Naive B cell (primary cell): ENCODE measurements at regions not wholly inside any gene's neighbourhood (a gene's known extent, or its start where the extent isn't known, plus 50 kb on each side); places are given as distances from the start of the nearest gene placed in this dataset.

Experiments
- ATAC-seq, 2 donors: fragments of 150-1000 bp; cut with Tn5 transposase; 2 replicates each; pipeline ENCODE4 v1.10.0; 2021; ENCODE audit warnings: low read depth in 2 of 2, mild to moderate bottlenecking in 2 of 2, moderate library complexity in 2 of 2
- DNase-seq: peaks from one replicate; pipeline ENCODE4 v3.0.0; 2022
- H3K27ac Mint-ChIP-seq, 6 donors: one replicate each; pipeline ENCODE4 v1.8.0; 2020 to 2022; ENCODE audit warnings: mild to moderate bottlenecking in 6 of 6, mixed read lengths in 6 of 6, moderate library complexity in 5 of 6, inconsistent platforms in 2 of 6
- H3K27me3 Mint-ChIP-seq, 3 donors: one replicate each; pipeline ENCODE4 v1.8.0; 2021 to 2022; ENCODE audit warnings: mixed read lengths in 3 of 3, mild to moderate bottlenecking in 1 of 3
- H3K36me3 Mint-ChIP-seq, 2 donors: one replicate each; pipeline ENCODE4 v1.8.0; 2020 to 2022; ENCODE audit warnings: mixed read lengths in 2 of 2, inconsistent platforms in 1 of 2, mild to moderate bottlenecking in 1 of 2
- H3K4me1 Mint-ChIP-seq, 3 donors: one replicate each; pipeline ENCODE4 v1.8.0; 2020 to 2022; ENCODE audit warnings: mixed read lengths in 3 of 3, inconsistent platforms in 1 of 3, mild to moderate bottlenecking in 1 of 3, moderate library complexity in 1 of 3
- H3K4me3 Mint-ChIP-seq, 8 donors: one replicate each; pipeline ENCODE4 v1.8.0; 2020 to 2022; ENCODE audit warnings: mild to moderate bottlenecking in 8 of 8, mixed read lengths in 8 of 8, moderate library complexity in 8 of 8, inconsistent platforms in 2 of 8
- H3K9me3 Mint-ChIP-seq, 7 donors: one replicate each; pipeline ENCODE4 v1.8.0; 2020 to 2022; ENCODE audit warnings: mixed read lengths in 7 of 7, mild to moderate bottlenecking in 5 of 7, inconsistent platforms in 2 of 7, moderate library complexity in 1 of 7

DNA sequence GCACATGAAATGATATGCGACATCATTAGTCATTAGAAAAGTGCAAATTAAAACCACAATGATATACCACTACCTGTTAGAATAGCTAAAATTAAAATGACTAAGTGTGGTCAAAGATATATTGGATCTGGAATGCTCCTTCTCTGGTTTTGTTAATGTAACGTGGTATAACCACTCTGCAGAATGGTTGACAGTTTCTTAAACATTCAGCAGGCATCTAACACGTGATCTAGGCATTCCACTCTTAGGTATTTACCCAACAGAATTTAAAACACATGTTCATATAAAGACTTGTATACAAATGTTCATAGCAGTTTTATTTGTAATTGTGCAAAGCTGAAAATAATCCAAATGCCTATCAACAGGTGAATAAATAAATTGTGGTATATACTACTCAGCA lies 165.0 kb upstream of the PLXNA2 start:
- Mint-ChIP-seq H3K4me3 (no peak overlapping the region), H3K4me1 (no peaks in the 10 kb centered on the region), H3K9me3 (no peaks in the 10 kb centered on the region), H3K27ac (no peak overlapping the region), H3K36me3 (no peaks in the 10 kb centered on the region), H3K27me3 (no peaks in the 10 kb centered on the region)
- DNase-seq (no peak), ATAC-seq (no peak)

DNA sequence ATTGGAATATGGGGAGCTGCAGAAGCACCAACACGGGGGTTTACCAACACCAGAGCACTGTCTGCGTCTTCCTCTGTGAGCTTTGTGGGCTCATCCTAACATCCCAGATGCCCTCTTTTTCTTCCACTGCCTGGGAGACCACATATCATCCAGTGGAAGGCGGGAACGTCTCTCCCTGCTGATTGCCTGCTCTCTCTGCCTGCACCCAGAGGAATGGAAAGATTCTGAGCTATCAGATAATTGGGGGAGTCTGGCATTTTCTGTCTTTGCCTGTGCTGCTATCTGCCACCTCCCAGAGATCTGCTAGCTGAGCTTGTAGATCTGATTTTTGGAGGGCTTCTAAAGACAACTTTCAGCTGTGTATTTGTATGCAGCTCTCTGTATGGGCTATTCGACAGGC lies 166.2 kb upstream of the PLXNA2 start:
- H3K27ac Mint-ChIP-seq: no peak overlapping the region
- DNase-seq: no peak
- no peaks in the 10 kb centered on the region for H3K9me3 Mint-ChIP-seq
- H3K4me3 Mint-ChIP-seq: no peak overlapping the region
- H3K36me3 Mint-ChIP-seq: no peaks in the 10 kb centered on the region
- no peak for ATAC-seq
- H3K27me3 Mint-ChIP-seq: no peaks in the 10 kb centered on the region
- H3K4me1 Mint-ChIP-seq: no peaks in the 10 kb centered on the region

- no peak for DNase-seq
- no peaks in the 10 kb centered on the region for H3K4me1 Mint-ChIP-seq
- H3K27ac Mint-ChIP-seq: peak overlapping the region in 1 of 6 donors; percentile 9
- peaks cover 0 to 10% (median 0%) of the 10 kb centered on the region in 3 donors for H3K27me3 Mint-ChIP-seq
- ATAC-seq: no peak
- H3K36me3 Mint-ChIP-seq: no peaks in the 10 kb centered on the region
- no peaks in the 10 kb centered on the region for H3K9me3 Mint-ChIP-seq
- no peak overlapping the region for H3K4me3 Mint-ChIP-seq
Measured at GRCh38 chr1:208413006-208413405, 168.8 kb upstream of the PLXNA2 start.

DNA sequence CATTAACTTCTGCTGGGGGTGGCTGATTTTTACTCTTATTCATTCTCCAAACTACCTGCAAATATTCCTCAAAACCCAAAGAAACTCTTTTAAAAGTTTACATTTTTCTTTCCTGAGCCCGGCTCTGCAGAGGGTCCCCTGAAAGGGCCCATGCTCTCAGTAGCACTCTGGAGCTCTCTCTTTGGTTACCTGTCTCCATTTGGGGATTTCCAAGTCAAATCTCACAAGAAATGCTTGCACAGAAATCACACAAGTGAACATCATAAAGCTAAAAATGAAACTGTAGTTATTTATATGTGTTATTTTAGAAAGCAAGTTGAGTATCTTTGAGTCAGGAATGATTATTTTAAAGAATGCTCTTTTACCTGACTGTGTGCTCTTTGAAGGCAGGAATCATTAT lies 174.5 kb upstream of the PLXNA2 start:
- DNase-seq: no peak
- no peak for ATAC-seq
- no peaks in the 10 kb centered on the region for H3K4me1 Mint-ChIP-seq
- no peaks in the 10 kb centered on the region for H3K9me3 Mint-ChIP-seq
- no peaks in the 10 kb centered on the region for H3K36me3 Mint-ChIP-seq
- H3K4me3 Mint-ChIP-seq: no peak overlapping the region
- no peak overlapping the region for H3K27ac Mint-ChIP-seq
- H3K27me3 Mint-ChIP-seq: peaks cover 0 to 10% (median 0%) of the 10 kb centered on the region in 3 donors

DNA sequence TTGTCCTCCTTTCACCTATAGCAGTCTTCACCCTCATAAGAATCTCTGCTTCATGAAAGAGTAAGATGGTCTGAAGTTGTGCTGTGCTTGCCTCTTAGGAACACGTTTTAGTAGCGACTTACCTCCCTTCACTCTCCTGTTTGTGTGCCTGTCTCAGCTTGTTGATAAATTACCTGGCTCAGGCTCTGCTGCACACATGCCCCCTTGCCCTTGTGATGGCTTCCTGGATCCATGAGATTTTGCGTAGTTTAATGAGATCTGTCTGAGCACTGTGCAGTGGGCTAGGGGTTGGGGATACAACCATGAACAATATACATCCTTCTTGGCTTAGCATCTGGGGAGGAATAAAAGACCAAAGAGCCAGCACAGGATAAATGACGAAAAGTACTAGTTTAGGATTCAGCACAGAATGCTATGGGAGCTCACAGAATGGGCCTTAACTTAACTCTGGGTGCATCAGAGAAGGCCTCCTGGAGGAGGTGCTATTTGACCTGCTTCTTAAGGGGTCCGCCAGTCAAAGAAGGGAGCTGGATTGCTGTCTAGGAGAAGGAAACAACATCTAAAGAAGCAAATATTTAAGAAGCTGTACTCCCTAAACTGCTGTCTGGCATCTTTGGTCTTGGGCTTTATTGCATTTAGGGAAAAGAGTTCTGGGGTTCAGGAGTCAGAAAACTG lies 175.7 kb upstream of the PLXNA2 start:
- Mint-ChIP-seq H3K9me3 (peaks cover 0 to 7% (median 0%) of the 10 kb centered on the region in 7 donors), H3K36me3 (no peaks in the 10 kb centered on the region), H3K27me3 (peaks cover 0 to 10% (median 0%) of the 10 kb centered on the region in 3 donors), H3K27ac (peak overlapping the region in 1 of 6 donors; percentile 40), H3K4me1 (no peaks in the 10 kb centered on the region), H3K4me3 (no peak overlapping the region)
- ATAC-seq (no peak), DNase-seq (no peak)

DNA sequence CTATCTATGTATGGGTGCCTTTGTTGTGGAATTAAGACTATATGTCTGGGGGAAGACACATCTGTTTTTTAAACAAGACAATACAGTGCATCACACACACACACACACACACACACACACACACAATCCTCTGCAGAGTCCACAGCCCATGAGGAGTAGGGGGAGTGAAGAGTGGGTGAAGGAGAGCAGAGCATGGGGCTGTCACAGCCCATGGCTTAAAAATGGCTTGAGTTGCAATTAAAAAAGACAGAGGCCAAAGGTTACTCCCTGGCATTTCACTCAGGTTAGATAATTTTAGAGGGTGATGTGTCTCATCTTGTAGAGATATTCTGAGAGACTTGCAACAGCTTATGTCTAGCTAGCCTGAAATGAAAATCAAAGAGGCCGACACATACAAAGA lies 176.5 kb upstream of the PLXNA2 start:
- Mint-ChIP-seq H3K4me3 (no peak overlapping the region), H3K27ac (no peak overlapping the region), H3K9me3 (peaks cover 0 to 7% (median 0%) of the 10 kb centered on the region in 7 donors)

DNA sequence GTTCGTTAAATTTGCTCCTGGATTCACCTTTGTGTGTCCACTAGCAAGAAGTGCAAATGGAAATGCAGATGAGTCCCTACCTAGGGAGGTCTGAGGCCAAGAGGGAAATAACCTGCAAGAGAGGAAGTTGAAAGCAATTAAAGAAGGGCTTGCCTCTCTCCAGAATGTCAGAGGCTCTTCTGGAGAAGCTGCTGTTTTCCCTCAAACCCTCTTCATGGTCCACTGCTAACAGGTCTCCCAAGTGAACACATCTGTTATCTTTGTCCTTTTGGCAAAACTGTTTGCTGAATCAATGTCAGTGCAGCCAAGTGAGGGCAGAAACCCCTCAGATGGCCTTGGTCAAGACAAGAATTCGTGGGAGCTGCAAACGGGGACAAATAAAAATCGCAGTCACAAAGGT lies 177.3 kb upstream of the PLXNA2 start:
- Mint-ChIP-seq H3K27me3 (peaks cover 0 to 6% (median 0%) of the 10 kb centered on the region in 3 donors), H3K4me1 (no peaks in the 10 kb centered on the region), H3K4me3 (no peak overlapping the region), H3K36me3 (no peaks in the 10 kb centered on the region), H3K9me3 (peaks cover 0 to 7% (median 0%) of the 10 kb centered on the region in 7 donors), H3K27ac (no peak overlapping the region)
- no peak for ATAC-seq
- DNase-seq: no peak

More for the DNA sequence above, 176.5 kb upstream of the PLXNA2 start:
- ATAC-seq (no peak), DNase-seq (no peak)
- Mint-ChIP-seq H3K4me1 (no peaks in the 10 kb centered on the region), H3K27me3 (peaks cover 0 to 10% (median 0%) of the 10 kb centered on the region in 3 donors), H3K36me3 (no peaks in the 10 kb centered on the region)

DNA sequence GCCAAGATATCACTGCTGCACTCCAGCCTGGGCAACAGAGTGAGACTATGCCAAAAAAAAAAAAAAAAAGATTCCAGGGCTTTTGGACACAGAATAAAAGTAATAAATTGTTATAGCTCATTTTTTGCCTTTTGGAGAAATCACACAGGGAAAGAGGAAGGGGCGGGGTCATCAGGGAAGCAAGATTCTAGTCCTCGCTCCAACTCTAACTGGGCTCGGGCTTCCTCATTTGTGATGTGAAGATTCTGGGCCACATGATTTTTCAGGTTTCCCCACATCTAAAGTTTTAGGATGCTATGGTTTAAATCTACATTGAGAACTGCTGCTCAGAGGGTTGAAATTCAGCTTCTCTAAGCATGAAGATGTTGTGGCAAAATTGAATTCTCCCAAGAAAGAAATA lies 179.3 kb upstream of the PLXNA2 start:
- H3K36me3 Mint-ChIP-seq: no peaks in the 10 kb centered on the region
- H3K9me3 Mint-ChIP-seq: peaks cover 0 to 7% (median 0%) of the 10 kb centered on the region in 7 donors
- no peaks in the 10 kb centered on the region for H3K4me1 Mint-ChIP-seq
- H3K27ac Mint-ChIP-seq: no peak overlapping the region
- H3K27me3 Mint-ChIP-seq: no peaks in the 10 kb centered on the region
- DNase-seq: no peak
- no peak overlapping the region for H3K4me3 Mint-ChIP-seq
- ATAC-seq: no peak

DNA sequence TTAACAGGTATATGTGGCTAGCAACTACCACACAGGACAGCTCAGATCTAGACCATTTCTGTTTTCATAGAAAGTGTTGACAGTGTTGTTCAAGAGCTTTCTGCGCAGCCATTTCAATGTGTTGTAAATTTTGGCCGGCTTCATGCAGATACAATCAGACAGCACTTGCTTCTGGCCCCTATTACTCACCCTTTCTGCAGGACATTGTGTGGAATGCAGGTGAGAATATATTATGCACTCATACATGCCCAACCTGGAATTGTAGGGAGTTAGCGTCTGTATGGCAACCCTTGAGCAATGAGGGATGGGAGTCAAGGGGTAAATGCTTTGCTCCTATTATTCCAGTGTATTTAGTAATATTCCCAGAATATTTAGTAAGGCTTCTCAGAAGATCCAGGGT lies 180.9 kb upstream of the PLXNA2 start:
- DNase-seq (no peak), ATAC-seq (no peak)
- H3K27me3 Mint-ChIP-seq: no peaks in the 10 kb centered on the region
- H3K4me1 Mint-ChIP-seq: no peaks in the 10 kb centered on the region
- H3K4me3 Mint-ChIP-seq: no peak overlapping the region
- no peaks in the 10 kb centered on the region for H3K36me3 Mint-ChIP-seq
- H3K9me3 Mint-ChIP-seq: peaks cover 0 to 7% (median 0%) of the 10 kb centered on the region in 7 donors
- no peak overlapping the region for H3K27ac Mint-ChIP-seq

- Mint-ChIP-seq H3K27me3 (no peaks in the 10 kb centered on the region), H3K4me1 (no peaks in the 10 kb centered on the region), H3K9me3 (no peaks in the 10 kb centered on the region), H3K4me3 (no peak overlapping the region), H3K36me3 (no peaks in the 10 kb centered on the region), H3K27ac (no peak overlapping the region)
- no peak for ATAC-seq
- no peak for DNase-seq
Measured at GRCh38 chr1:208430220-208430619, 186.0 kb upstream of the PLXNA2 start.

DNA sequence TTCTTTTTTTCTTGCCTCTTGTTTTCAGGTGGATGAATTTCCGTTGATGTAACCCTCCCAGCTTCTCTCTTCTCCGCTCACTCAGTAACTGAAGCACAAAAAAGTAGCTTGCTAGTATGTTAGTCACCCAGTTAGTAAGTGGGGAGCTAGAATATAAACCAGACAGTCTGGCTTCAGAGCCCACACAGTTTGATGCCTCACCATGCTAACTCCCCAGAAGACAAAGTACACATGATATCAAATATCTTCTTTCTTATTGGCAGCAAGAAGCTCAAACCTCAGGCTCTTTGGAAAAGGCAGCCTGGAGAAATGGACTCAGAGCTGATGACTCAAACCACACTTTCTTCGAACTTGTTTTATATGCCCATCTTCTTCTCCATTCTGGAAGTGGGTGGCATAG lies 187.5 kb upstream of the PLXNA2 start:
- no peaks in the 10 kb centered on the region for H3K4me1 Mint-ChIP-seq
- no peak overlapping the region for H3K4me3 Mint-ChIP-seq
- H3K9me3 Mint-ChIP-seq: no peaks in the 10 kb centered on the region
- H3K27ac Mint-ChIP-seq: no peak overlapping the region
- DNase-seq: no peak
- H3K27me3 Mint-ChIP-seq: no peaks in the 10 kb centered on the region
- ATAC-seq: no peak
- H3K36me3 Mint-ChIP-seq: no peaks in the 10 kb centered on the region

DNA sequence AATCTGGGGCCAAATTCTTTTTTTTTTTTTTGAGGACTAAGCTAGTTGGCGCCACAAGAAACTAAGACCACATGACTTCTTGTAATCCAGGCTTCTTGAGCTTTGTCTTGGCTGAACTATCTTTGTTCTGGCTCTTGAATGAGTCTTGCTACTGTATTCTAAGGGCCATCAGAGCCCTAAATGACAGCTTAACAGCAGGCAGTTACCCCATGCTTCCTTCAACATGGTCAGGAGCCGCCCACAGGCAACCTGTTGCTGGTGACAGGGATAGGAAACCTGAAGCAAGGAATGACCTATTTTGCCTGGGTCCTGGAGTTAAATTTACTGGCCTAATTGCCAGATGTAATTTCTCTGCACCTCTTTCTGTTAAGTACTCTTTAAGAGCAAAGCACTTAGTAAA lies 188.2 kb upstream of the PLXNA2 start:
- Mint-ChIP-seq H3K9me3 (no peaks in the 10 kb centered on the region), H3K4me3 (no peak overlapping the region), H3K27me3 (no peaks in the 10 kb centered on the region), H3K4me1 (no peaks in the 10 kb centered on the region), H3K27ac (no peak overlapping the region), H3K36me3 (no peaks in the 10 kb centered on the region)
- ATAC-seq (no peak), DNase-seq (no peak)

DNA sequence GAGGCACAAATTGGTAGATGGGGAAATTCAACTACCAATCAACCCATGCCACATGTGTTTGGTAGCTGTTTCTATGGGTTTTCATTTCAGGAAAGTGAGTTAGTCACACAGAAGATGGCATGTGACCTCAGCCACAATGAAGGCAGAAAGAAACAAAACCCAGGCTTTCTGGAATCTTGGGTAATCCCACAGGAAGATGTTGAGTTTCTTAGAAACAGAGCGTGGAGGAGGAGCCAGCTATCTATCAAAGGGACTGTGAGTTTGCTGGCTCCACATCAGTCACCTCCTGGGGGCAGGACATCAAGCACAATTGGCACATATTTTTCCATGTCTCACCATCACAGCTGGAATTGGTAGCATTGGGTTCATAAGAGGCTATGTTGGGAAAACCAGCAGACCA lies 188.9 kb upstream of the PLXNA2 start:
- Mint-ChIP-seq H3K4me3 (no peak overlapping the region), H3K36me3 (no peaks in the 10 kb centered on the region), H3K4me1 (no peaks in the 10 kb centered on the region), H3K27me3 (no peaks in the 10 kb centered on the region), H3K9me3 (no peaks in the 10 kb centered on the region), H3K27ac (no peak overlapping the region)
- ATAC-seq (no peak), DNase-seq (no peak)

- no peaks in the 10 kb centered on the region for H3K36me3 Mint-ChIP-seq
- no peak overlapping the region for H3K27ac Mint-ChIP-seq
- H3K27me3 Mint-ChIP-seq: no peaks in the 10 kb centered on the region
- ATAC-seq (no peak), DNase-seq (no peak)
- H3K9me3 Mint-ChIP-seq: no peaks in the 10 kb centered on the region
- no peak overlapping the region for H3K4me3 Mint-ChIP-seq
- no peaks in the 10 kb centered on the region for H3K4me1 Mint-ChIP-seq
Measured at GRCh38 chr1:208433971-208434370, 189.8 kb upstream of the PLXNA2 start.

DNA sequence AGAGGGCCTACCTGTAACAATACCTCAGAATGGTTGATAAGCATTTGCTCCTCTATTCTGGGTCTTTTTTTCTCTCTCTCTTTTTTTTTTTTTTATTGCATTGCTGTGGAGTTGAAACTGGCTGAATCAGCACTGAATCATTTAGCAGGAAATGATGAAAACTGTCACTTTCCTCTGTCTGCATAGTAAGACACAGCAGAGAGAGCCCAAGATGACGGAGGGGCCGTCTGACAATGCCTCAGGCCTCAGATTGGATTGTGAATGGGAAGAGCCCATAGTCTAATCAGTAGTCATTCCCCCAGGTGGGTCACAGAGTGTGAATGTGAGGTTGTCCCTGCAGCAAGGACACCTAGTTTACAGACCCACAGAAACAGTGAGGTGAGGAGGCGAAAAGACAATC lies 193.2 kb upstream of the PLXNA2 start:
- H3K4me3 Mint-ChIP-seq: no peak overlapping the region
- DNase-seq (no peak), ATAC-seq (no peak)
- H3K36me3 Mint-ChIP-seq: no peaks in the 10 kb centered on the region
- H3K9me3 Mint-ChIP-seq: peaks cover 3 to 15% (median 8%) of the 10 kb centered on the region in 7 donors
- H3K27me3 Mint-ChIP-seq: no peaks in the 10 kb centered on the region
- H3K4me1 Mint-ChIP-seq: no peaks in the 10 kb centered on the region
- no peak overlapping the region for H3K27ac Mint-ChIP-seq
